Activated CD8-positive, alpha-beta memory T cell treated with anti-CD3 and anti-CD28 coated beads, Interleukin-2, amount 50 U/mL, for 24 hours (primary cell): ENCODE measurements at regions not wholly inside any gene's neighbourhood (a gene's known extent, or its start where the extent isn't known, plus 50 kb on each side); places are given as distances from the start of the nearest gene placed in this dataset.

Source experiments
- DNase-seq: peaks from one replicate; pipeline ENCODE4 v3.0.0-alpha.2; 2020; ENCODE audit errors: extremely low read depth

GRCh38 chr9:129359916-129360536 is 182.0 kb upstream of the IER5L start:
- DNase-seq, result no peak

- no peak for DNase-seq
Measured at GRCh38 chr9:129359162-129359811, 181.2 kb upstream of the IER5L start.

GRCh38 chr9:129358621-129359154 is 180.6 kb upstream of the IER5L start:
- no peak for DNase-seq

DNA sequence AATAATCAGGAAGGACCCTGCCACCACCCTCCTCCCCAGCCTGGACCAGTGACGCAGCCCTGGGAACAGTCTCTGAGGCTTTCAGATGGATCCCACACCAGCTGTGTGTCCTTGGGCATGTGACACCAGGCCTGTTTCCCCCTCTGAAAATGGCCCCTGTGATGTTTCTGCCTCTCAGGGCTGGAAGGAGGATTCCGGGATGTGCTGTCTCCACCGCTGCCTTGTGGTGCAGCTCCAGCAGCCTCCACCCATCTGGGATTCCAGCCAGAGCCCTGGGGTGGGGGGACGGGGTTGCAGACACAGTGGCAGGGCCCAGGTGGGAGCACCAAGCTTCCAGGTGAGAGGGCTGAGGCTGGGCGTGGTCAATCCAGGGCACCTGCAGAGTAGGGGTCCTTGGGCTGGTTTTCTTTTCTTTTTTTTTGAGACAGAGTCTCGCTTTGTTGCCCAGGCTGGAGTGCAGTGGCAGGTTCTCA is 179.7 kb upstream of the IER5L start:
- no peak for DNase-seq

DNA sequence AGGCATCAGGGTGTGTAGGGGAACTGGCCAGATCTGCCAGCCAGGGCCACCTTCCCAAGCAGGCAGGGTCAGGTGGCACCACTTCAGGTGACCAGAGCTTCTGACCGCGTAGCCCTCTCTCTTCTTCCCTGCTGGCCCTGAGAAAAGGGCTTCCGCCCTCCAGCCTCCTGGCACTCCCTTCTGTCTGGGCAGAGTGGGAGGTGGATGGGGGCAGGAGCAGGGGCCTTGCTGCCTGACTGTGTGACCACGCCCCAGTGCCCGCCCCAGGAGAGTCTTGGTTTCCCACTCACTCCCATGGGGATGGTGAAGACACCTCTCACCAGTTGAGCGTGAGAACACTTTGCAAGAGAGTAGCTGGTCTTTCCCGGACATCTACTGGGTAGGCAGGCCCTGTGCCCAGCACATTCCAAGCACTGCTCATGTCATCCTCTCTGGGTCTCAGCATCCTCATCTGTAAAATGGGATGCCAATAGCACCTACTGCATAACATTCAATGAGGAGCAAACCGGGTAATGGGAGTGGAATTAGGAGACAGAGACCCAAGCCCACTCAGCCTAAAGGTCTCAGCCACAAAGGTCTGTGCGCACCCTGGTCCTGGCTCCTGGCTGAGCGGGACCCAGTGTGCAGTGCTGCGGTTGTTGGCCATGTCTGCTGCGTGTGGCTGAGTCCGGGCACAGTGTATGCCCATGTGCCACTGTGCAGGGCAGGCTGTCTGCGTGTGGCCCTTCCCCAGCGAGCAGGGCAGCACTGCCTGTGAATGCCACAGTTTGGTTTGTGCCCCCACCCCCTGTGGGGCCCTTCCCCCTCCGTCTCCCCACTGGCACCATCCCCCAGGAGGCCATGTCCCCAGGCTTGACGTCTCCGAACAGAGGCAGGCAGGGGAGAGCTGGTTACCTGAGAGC is 179.1 kb upstream of the IER5L start:
- DNase-seq, result no peak

GRCh38 chr9:129355631-129356030 is 177.6 kb upstream of the IER5L start:
- no peak for DNase-seq

- no peak for DNase-seq
Measured at GRCh38 chr9:129354498-129354897, 176.4 kb upstream of the IER5L start.

GRCh38 chr9:129353697-129354336 is 175.8 kb upstream of the IER5L start:
- no peak for DNase-seq

DNA sequence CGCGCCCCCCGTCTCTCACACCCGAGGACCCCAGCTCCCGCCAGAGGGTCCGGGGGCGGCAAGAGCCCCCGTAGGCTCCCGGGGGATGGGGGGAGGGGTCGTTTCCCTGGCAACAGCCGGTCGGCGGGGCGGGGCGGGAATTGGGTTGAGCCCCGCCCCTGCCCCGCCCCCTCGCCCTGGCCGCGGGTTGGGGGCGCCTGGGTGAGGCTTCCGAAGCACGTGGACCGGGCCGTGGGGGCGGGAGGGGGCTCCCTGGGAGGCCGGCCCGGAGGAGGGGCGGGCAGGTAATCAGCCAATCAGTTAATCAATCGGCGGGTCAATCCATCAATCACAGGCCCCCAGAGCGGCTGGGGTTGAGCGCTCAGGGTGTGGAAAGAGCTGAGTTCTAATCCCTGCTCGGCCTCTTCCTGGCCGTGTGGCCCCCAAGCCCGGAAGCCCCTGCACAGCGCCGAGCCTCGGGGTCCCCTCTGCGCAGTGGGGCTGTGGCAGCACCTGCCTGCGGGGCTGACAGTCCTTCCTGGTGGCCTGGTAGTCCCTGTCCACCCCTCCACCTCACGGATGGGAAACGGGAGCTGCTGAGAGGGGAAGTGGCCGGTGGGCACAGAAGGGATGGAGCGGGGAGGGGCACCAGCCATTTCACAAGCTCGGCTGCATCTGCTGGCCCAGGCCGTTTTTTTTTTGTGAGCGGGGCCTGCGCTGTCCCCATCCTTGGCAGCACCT is 174.2 kb upstream of the IER5L start:
- no peak for DNase-seq

- DNase-seq, result no peak
Measured at GRCh38 chr9:129351642-129352145, 173.6 kb upstream of the IER5L start.

DNA sequence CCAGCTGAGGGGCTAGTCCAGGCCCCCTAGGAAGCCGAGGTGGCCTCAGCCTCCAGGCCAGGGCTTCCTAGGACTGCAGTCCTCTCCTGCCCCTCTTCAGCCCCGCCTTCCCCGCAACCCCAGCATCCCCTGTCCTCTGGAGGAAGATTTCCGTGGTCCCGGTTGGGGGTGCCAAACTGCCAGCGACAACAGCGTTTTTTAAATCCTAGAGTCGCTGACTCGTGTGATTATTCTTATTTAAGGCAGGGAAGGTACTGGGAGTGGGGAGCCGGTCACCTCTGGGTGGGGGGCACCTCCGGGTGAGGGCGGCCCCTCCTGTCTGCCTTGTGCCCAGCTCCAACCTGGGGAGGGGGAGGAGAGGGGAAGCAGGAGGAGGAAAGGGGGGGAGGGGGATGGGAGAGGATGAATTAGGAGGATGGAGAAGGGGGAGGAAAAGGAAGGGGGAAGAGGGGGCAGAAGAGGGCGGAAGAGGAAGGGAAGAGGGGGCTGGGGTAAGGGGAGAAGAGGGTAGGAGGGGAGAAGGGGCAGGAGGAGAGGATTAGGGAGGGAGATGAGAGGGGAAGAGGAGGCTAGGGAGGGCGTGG is 173.1 kb upstream of the IER5L start:
- DNase-seq, result no peak

- DNase-seq, result no peak
Measured at GRCh38 chr9:129350143-129350935, 172.3 kb upstream of the IER5L start.

DNA sequence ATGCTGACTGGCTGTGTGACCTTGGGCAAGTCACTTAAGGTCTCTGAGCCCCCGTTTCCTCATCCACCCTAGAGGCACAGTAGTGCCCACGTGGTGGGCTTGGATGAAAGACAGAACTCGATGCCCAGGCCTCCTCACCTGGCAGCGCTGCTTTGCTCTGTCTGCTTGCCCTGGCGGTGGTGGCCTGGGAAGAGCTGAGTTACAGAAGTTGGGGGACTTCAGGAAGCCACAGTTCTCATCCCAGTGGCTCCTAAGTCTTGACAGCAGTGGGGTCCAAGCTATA is 171.5 kb upstream of the IER5L start:
- DNase-seq, result no peak

- DNase-seq, result no peak
Measured at GRCh38 chr9:129348890-129349664, 171.0 kb upstream of the IER5L start.

GRCh38 chr9:129347316-129348120 is 169.5 kb upstream of the IER5L start:
- no peak for DNase-seq

- DNase-seq, result no peak
Measured at GRCh38 chr9:129346046-129346445, 168.0 kb upstream of the IER5L start.

GRCh38 chr9:129344641-129345495 is 166.8 kb upstream of the IER5L start:
- no peak for DNase-seq
